Endodermal cell (in vitro differentiated cells): ENCODE measurements at regions not wholly inside any gene's neighbourhood (a gene's known extent, or its start where the extent isn't known, plus 50 kb on each side); places are given as distances from the start of the nearest gene placed in this dataset.

Source experiments
- DNase-seq: peaks from one replicate; pipeline ENCODE4 v3.0.0-alpha.2; 2017
- H3K27ac ChIP-seq: 2 replicates; pipeline ENCODE4 v1.5.1; 2013; ENCODE audit warnings: mild to moderate bottlenecking, low read depth, low read length, moderate library complexity
- H3K27me3 ChIP-seq: 2 replicates; pipeline ENCODE4 v1.6.1; 2013; ENCODE audit warnings: mild to moderate bottlenecking, low read length, moderate library complexity; ENCODE audit not compliant: insufficient read depth, control insufficient read depth, poor library complexity, severe bottlenecking
- H3K36me3 ChIP-seq: 2 replicates; pipeline ENCODE4 v1.7.0; 2013; ENCODE audit warnings: mild to moderate bottlenecking, low read length, moderate library complexity; ENCODE audit not compliant: control insufficient read depth, insufficient read depth
- H3K4me1 ChIP-seq: one replicate; pipeline ENCODE4 v1.7.0; 2013; ENCODE audit warnings: low read length; ENCODE audit not compliant: control insufficient read depth, insufficient read depth
- H3K4me3 ChIP-seq: 2 replicates; pipeline ENCODE4 v1.5.1; 2013; ENCODE audit warnings: mild to moderate bottlenecking, low read length, moderate library complexity
- H3K9ac ChIP-seq: 2 replicates; pipeline ENCODE4 v1.6.1; 2013; ENCODE audit warnings: mild to moderate bottlenecking, low read length, moderate library complexity; ENCODE audit not compliant: poor library complexity, severe bottlenecking; ENCODE audit errors: extremely low read depth
- H3K9me3 ChIP-seq: 2 replicates; pipeline ENCODE4 v1.6.1; 2013; ENCODE audit warnings: mild to moderate bottlenecking, low read length, moderate library complexity; ENCODE audit not compliant: control insufficient read depth
- H3K27ac Mint-ChIP-seq: 2 replicates; pipeline ENCODE4 v1.8.0; 2020; ENCODE audit warnings: mixed read lengths
- H3K27me3 Mint-ChIP-seq: 2 replicates; pipeline ENCODE4 v1.8.0; 2021; ENCODE audit warnings: mild to moderate bottlenecking, mixed read lengths; ENCODE audit not compliant: insufficient read depth
- H3K36me3 Mint-ChIP-seq: 2 replicates; pipeline ENCODE4 v1.8.0; 2020; ENCODE audit warnings: low read depth, mixed read lengths
- H3K4me1 Mint-ChIP-seq: 2 replicates; pipeline ENCODE4 v1.8.0; 2020; ENCODE audit warnings: mixed read lengths
- H3K4me3 Mint-ChIP-seq: 2 replicates; pipeline ENCODE4 v1.8.0; 2020; ENCODE audit warnings: mild to moderate bottlenecking, moderate library complexity, mixed read lengths
- H3K9me3 Mint-ChIP-seq: 2 replicates; pipeline ENCODE4 v1.8.0; 2020; ENCODE audit warnings: mild to moderate bottlenecking, mixed read lengths
- WGBS, 2 experiments: methylation state at CpG; one replicate each; pipeline versions ENCODE4 v1.1.5 to v1.1.7; 2013; ENCODE audit warnings: missing lambda C conversion rate in 2 of 2, mixed read lengths in 1 of 2; ENCODE audit not compliant: insufficient coverage in 1 of 2, insufficient read length in 1 of 2; 5-methylcytosine and 5-hydroxymethylcytosine counted together
- TF ChIP-seq, protein P1 (sequence below): fragments of 200-600 bp; sonication (generic); conservative IDR thresholded peaks from 2 replicates; pipeline ENCODE4 v1.5.0; 2021; ENCODE audit warnings: antibody characterized with exemption, mild to moderate bottlenecking

DNA sequence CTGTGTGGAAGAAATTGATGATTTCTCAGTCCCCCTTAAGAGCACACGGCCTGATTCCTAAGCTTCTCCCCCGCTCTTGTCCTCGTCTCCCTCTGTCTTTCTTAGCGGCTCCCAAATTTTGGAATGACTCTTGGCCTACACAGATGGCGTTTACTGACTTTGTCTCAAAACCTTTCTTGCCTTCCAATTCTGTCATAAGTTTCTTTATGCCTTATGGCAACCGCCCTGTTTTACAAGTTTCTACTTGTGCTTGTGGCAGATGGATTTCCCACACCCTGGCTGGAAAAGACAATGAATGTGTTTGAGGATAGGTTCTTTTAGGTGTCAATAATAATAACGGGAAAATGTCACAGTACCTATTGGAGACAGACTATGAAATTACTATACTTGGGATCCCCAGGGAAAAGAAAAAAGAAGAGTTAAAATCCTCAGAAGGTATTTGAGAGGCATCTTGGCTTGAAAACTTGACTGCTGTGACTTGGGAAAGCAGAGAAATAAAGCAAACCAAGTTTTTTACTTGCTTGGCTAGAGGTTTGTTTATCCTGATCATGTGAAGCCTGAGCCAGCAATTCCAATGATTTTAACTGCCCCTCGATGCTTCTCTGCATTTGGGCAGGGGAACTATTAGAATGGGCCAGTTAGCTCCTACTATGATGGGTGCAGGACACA lies 276.4 kb downstream of the HRH4 start:
- Mint-ChIP-seq H3K36me3 (no peaks in the 10 kb centered on the region), H3K9me3 (peaks cover 3% of the 10 kb centered on the region), H3K27ac (no peak overlapping the region), H3K4me3 (no peak overlapping the region), H3K4me1 (peaks cover 5% of the 10 kb centered on the region), H3K27me3 (peaks cover 2% of the 10 kb centered on the region)
- H3K27me3 ChIP-seq, result no peaks in the 10 kb centered on the region
- H3K4me3 ChIP-seq, result no peak overlapping the region
- TF ChIP-seq, protein P1, sequence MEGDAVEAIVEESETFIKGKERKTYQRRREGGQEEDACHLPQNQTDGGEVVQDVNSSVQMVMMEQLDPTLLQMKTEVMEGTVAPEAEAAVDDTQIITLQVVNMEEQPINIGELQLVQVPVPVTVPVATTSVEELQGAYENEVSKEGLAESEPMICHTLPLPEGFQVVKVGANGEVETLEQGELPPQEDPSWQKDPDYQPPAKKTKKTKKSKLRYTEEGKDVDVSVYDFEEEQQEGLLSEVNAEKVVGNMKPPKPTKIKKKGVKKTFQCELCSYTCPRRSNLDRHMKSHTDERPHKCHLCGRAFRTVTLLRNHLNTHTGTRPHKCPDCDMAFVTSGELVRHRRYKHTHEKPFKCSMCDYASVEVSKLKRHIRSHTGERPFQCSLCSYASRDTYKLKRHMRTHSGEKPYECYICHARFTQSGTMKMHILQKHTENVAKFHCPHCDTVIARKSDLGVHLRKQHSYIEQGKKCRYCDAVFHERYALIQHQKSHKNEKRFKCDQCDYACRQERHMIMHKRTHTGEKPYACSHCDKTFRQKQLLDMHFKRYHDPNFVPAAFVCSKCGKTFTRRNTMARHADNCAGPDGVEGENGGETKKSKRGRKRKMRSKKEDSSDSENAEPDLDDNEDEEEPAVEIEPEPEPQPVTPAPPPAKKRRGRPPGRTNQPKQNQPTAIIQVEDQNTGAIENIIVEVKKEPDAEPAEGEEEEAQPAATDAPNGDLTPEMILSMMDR, result no peak
- H3K9me3 ChIP-seq, result no peaks in the 10 kb centered on the region
- DNase-seq, result no peak
- no peaks in the 10 kb centered on the region for H3K4me1 ChIP-seq
- 92 to 97% methylated on average over 8 of the region's 8 CpGs for WGBS, 2 experiments
- no peaks in the 10 kb centered on the region for H3K36me3 ChIP-seq
- no peak overlapping the region for H3K27ac ChIP-seq
- H3K9ac ChIP-seq, result no peak overlapping the region

GRCh38 chr18:24740829-24741228 lies 280.4 kb downstream of the HRH4 start:
- peaks cover 2% of the 10 kb centered on the region for H3K27me3 Mint-ChIP-seq
- H3K4me1 Mint-ChIP-seq, result peaks cover 17% of the 10 kb centered on the region
- H3K36me3 Mint-ChIP-seq, result no peaks in the 10 kb centered on the region
- H3K27ac ChIP-seq, result no peak overlapping the region
- no peaks in the 10 kb centered on the region for H3K27me3 ChIP-seq
- no peaks in the 10 kb centered on the region for H3K36me3 ChIP-seq
- no peaks in the 10 kb centered on the region for H3K9me3 ChIP-seq
- H3K4me3 ChIP-seq, result no peak overlapping the region
- no peak for DNase-seq
- WGBS, 2 experiments, result 93 to 100% methylated on average over 1 to 2 of the region's 2 CpGs
- H3K4me3 Mint-ChIP-seq, result no peak overlapping the region
- TF ChIP-seq, protein P1, result no peak
- no peak overlapping the region for H3K9ac ChIP-seq
- H3K9me3 Mint-ChIP-seq, result peaks cover 3% of the 10 kb centered on the region
- H3K4me1 ChIP-seq, result no peaks in the 10 kb centered on the region
- H3K27ac Mint-ChIP-seq, result no peak overlapping the region

GRCh38 chr18:24741321-24741720 lies 280.9 kb downstream of the HRH4 start:
- Histone ChIP-seq H3K9me3 (no peaks in the 10 kb centered on the region), H3K9ac (no peak overlapping the region), H3K4me1 (no peaks in the 10 kb centered on the region), H3K27me3 (no peaks in the 10 kb centered on the region), H3K27ac (no peak overlapping the region), H3K4me3 (no peak overlapping the region), H3K36me3 (no peaks in the 10 kb centered on the region)
- no peak overlapping the region for H3K27ac Mint-ChIP-seq
- H3K27me3 Mint-ChIP-seq, result peaks cover 2% of the 10 kb centered on the region
- TF ChIP-seq, protein P1, result no peak
- no peak for DNase-seq
- WGBS, 2 experiments, result 88 to 92% methylated on average over 1 of the region's 1 CpG
- H3K36me3 Mint-ChIP-seq, result no peaks in the 10 kb centered on the region
- no peak overlapping the region for H3K4me3 Mint-ChIP-seq
- peaks cover 3% of the 10 kb centered on the region for H3K9me3 Mint-ChIP-seq
- peaks cover 17% of the 10 kb centered on the region for H3K4me1 Mint-ChIP-seq
